ENCODE measurements at regions not wholly inside any gene's neighbourhood (a gene's known extent, or its start where the extent isn't known, plus 50 kb on each side); places are given as distances from the start of the nearest gene placed in this dataset.

DNA sequence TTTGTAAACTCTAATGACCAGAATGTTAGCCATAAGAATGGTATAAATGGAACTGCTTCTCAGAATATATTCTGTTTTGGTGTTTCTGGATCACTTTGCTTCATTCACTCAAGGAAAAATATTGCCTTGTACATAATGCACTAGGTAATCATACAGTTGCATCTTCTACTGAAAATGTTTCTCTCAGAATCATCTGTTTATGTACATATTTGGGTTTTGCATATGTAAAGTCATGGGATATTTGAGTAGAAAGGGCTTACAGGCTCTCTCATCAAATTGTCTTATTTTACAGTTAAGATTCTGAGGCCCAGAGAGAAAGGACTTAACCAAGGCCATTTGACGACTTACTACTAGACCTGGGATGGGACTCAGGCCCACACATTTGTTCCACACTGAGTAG lies 97.8 kb upstream of the PALM2AKAP2 start:
- TF ChIP-seq POLR2A (IDR thresholded peaks at IDR 0.05; ENCODE audit: low read depth) (no peak), EP300 (IDR thresholded peaks at IDR 0.05) (no peak)
- TF ChIP-seq, protein P1, sequence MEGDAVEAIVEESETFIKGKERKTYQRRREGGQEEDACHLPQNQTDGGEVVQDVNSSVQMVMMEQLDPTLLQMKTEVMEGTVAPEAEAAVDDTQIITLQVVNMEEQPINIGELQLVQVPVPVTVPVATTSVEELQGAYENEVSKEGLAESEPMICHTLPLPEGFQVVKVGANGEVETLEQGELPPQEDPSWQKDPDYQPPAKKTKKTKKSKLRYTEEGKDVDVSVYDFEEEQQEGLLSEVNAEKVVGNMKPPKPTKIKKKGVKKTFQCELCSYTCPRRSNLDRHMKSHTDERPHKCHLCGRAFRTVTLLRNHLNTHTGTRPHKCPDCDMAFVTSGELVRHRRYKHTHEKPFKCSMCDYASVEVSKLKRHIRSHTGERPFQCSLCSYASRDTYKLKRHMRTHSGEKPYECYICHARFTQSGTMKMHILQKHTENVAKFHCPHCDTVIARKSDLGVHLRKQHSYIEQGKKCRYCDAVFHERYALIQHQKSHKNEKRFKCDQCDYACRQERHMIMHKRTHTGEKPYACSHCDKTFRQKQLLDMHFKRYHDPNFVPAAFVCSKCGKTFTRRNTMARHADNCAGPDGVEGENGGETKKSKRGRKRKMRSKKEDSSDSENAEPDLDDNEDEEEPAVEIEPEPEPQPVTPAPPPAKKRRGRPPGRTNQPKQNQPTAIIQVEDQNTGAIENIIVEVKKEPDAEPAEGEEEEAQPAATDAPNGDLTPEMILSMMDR (IDR thresholded peaks at IDR 0.05) = no peak
